GM19438 (cell line): ENCODE measurements at regions not wholly inside any gene's neighbourhood (a gene's known extent, or its start where the extent isn't known, plus 50 kb on each side); places are given as distances from the start of the nearest gene placed in this dataset.
"Not testable (repeated sequence)": the region's sequence is repeated elsewhere in the genome, so short reads cannot be mapped to it uniquely, and the experiment has no call there.

Experiments
- ATAC-seq: cut with Tn5 transposase; IDR thresholded peaks from one replicate; pipeline ENCODE4 v1.9.1; 2021; ENCODE audit warnings: low read depth; ENCODE audit not compliant: unreplicated experiment

DNA sequence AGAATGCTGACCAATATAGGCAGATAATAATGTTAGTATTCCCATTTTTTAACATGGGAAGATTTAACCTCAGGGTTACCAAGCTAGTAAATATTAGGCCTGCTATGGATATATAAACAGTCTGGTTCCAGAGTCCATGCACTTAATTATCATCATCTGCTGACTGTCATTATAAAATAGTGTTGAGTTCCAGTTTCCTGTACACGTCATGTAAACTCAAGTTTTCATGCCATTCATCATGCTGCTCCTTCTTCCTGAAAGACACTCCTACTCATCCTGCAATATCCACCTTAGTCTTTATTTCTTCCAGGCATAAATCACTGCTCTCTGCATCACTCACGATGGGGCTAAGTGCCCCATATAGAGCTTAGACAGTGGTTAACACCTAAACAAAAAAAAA is 420.8 kb upstream of the SPHKAP start:
- no peak for ATAC-seq

DNA sequence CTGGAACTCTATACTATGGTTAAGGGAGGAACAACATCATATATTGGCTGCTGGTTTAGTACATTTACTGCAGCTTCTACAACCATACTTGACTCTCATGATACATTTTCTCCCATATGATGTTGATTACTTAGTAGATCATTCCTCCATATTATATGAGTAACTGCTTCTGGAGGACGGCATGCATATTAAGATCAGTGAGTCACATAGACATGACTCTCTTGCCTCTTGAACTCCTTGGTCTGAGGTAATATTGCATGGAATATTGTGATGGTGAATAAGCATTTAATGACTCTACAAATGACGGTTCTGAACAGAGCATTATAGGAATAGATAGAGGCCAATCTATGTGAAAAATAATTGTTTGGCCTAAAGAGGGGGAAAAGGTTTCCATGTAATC is 418.8 kb upstream of the SPHKAP start:
- no peak for ATAC-seq

DNA sequence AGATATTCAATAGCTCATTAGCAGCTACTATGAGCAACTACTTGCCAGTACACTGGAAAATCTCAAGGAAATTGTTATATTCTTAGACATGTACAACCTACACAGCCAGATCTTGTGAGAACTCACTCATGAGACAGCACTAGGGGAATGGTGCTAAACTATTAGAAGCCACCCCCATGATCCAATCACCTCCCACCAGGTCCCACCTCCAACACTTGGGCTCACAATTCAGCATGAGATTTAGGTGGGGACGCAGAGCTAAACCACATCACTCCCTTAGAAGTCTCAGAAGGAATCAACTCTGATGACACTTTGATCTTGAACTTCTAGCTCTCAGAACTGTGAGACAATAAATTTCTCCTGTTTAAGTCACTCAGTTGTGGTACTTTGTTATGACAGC is 418.3 kb upstream of the SPHKAP start:
- ATAC-seq, result no peak

DNA sequence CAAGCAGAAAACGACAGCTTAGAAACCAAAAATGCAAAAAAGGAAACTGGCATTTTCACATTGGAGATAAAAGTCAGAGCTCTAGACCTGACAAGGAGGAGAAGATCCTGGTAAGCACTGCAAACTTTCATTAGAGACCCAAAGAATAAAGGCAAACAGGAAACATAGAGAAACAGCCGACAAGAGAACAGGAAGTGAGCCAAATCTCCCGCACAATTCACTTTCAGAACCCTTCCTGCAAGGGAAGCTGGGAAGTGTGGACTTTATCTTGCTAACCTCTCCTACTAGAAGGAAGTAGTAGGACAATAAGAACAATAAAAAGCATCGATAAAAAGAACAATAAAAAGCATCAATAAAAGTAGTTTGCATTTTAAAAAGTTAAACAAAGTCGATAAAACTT is 417.8 kb upstream of the SPHKAP start:
- no peak for ATAC-seq

DNA sequence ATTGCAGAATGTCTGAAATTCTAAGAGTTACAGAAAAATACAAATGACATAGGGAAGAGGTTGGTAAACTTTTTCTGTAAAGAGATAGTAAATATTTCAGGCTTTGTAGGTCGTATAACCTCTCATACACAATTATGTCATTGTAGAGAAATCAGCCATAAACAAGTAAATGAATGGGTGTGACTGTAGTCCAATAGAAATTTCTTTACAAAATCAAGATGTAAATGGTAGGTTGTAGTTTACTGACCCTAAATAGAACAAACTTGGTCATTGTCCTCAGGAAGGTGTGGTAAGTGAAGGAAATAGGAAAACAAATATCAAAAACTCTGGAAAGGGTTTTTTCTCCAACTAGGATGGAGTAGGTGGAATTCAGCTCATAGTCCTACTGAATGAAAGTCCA is 415.5 kb upstream of the SPHKAP start:
- ATAC-seq, result no peak

DNA sequence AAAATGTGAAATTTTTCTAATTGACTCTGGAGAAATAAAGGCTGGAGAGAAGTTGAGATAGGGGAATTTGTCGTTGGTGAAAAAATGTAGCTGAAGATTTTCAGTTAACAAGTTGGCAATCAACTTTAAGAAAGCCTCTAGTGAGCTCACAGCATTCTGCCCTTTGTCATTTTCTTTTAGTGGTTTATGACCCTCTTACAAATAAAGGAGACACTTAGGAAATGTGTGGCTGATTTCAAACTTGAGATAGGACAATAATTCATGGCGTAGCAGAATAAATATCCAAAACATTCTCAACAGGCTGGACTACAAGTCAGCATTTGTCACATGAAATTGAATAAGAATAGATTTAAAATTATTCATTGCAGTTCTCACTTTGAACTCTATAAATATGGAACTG is 412.5 kb upstream of the SPHKAP start:
- ATAC-seq, result no peak

DNA sequence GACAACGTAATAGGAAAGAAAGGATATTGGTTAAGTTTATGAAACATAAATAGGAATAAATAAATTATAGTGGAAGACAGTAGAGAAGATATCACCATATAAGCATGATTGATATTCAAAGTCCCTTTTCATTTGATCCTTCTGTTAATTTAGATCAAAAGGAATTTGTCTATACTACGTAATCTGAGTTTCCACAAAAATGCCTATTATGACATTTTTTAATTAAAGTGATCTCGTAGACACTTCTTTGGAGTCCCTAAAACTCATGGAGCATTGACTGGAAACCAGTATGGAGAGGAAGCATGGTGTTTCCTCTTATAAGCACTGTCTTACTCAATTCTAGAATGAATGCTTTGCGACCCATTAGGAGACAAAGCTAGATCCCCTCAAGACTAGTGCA is 411.4 kb upstream of the SPHKAP start:
- no peak for ATAC-seq

DNA sequence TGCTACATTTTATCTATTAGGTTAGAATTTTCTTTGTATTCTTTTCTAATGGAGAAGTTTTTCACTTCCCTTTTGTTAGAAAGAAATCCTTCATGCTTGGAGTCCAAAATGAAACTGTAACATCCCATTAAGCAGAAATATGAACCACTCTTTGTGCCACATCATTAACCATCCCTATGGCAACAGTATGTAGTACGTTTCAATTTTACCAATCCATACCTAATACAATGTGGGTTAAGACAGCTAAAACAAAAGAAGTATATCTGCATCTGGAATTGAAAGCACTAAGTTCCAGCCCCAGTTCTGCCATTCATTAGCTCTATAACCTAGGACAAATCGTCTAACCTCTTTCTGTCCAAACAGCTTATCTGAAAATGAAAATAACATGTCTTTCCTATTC is 409.2 kb upstream of the SPHKAP start:
- ATAC-seq, result peak; percentile 87

DNA sequence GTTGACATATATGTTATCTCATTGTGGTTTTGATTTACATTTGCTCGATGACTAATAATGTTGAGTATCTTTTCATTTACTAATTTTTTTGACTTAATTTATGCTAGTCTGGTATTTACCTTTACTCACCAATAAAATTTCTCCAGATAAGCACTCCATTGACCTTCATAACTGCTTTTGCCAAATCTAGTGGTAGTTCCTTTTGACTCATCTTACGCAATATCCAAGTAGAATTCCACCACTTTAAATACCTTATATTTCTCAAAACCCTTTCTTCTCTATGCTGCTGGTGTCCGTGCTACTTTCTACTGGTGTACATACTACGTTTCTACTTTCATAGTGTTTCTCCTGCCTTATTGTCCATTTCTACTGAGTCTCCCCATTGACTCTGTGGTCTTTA is 407.6 kb upstream of the SPHKAP start:
- ATAC-seq, result no peak

DNA sequence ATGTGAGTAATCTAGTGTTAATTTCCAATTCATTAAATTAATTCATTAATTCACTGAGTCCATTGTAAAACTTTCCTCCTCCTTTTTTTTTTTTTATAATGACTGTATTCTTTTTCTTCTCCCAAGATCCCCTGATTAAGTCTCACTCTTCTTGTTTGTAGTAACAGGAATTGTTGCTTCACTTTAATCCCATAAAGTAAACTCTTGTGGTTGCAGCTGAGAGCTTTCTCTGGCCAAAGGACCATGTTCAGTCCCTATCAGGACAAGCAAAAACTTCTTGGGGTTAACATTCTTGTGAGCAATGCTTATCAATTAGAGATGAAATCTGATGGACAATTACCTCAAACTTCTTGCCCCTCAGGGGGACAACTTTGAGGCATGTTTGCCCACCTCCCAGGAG is 400.2 kb upstream of the SPHKAP start:
- no peak for ATAC-seq

DNA sequence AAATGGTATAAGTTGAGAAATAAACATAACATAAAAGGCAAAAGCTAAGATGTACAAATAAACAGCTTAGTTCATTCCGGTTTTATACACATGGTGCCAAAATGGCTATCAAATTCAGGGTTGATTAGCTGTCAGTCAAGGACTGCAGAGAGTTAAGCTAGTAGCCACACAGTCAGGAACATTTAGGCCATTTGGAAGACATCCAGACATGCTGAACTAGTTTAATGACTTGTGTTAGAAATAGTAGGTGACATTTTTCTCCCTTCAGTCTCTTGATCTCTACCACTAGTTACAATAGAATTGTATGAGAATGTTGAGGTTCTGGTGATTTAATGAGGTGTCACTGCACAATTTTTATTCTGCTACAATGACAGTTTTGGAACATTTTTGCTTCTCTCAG is 394.4 kb upstream of the SPHKAP start:
- ATAC-seq, result no peak

DNA sequence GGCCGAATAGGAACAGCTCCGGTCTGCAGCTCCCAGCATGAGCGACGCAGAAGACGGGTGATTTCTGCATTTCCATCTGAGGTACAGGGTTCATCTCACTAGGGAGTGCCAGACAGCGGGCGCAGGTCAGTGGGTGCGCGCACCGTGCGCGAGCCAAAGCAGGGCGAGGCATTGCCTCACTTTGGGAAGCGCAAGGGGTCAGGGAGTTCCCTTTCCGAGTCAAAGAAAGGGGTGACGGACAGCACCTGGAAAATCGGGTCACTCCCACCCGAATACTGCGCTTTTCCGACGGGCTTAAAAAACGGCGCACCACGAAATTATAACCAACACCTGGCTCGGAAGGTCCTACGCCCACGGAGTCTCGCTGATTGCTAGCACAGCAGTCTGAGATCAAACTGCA is 386.8 kb upstream of the SPHKAP start:
- not testable (repeated sequence) for ATAC-seq

DNA sequence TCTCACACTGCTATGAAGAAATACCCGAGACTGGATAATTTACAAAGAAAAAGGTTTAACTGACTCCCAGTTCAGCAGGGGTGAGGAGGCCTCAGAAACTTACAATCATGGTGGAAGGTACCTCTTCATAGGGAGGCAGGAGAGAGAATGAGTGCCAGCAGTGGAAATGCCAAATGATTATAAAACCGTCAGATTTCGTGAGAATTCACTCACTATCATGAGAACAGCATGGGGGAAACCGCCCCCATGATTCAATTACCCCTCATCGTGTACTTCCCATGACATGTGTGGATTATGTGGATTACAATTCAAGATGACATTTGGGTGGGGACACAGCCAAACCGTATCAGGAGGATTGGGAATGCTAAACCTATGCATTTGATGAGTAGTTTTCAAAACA is 380.3 kb upstream of the SPHKAP start:
- no peak for ATAC-seq

DNA sequence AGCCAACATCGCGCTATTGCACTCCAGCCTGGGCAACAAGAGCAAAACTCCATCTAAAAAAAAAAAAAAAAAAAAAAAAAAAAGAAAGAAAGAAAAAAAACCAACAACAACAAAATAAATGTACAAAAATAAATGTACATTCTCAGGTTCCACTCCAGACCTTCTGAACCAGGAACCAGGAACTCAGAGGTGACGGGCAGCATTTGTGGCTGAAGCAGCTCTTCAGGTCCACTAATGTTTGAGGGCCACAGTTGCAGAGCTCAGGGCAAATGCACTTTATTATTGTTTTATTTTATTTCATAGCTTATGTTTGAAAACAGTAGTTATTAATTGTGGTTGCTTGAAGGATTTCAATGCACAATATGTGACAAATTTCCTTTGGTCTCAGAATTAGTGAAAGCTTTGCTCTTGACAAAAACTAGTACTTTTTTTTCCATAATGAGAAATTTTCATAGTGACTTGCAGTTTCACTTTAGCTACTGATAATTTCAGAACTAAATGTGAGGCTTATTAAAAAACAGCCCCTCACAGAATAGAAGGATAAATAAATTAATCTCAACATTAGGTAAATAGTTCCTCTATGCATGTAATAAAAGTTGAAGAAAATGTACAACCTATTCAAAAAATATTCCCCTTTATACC is 378.4 kb upstream of the SPHKAP start:
- no peak for ATAC-seq

DNA sequence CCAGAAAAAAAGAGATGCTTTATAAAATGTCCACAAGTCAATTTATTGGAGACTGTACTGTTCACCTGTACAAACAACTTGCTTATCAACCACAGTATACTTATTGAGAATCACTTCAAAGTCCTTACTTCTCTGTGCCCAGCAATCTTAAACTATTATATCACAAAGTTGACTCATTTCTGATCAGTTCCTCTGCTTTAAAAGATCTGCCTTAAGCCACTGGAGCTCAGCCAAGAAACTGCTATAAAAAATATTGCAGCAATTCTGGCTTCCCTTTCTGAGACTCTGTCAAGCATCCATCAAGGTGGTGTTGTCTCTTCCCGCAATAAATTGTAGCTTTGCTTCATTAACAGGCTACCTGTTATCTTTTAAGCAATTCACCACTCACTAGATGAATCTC is 375.2 kb upstream of the SPHKAP start:
- ATAC-seq, result no peak

DNA sequence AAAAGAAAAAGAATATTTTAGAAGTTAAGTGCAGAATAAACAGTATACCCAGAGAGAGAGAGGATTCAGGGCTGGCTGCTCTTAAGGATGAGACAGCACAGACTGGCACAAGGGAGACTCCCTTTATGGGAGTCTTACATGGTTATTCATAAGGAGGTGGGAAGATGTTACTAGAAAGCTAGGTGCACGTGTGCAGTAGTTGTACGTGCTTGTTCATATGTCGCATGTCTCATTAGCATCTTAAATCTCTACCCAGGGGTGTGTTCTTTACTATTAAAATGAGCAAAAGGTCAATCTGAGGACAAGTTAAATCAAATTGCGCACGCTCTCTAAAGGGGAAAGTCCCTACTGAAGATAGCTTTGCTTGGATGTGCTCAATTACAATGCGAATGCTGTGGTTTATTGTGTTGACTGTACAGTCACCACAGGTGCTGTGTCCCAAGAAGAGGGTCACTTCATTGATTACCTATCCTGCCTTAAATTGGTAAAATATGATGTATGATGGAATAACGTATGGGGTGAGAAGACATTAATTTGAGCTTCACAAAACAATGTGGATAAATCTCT is 368.0 kb upstream of the SPHKAP start:
- no peak for ATAC-seq

DNA sequence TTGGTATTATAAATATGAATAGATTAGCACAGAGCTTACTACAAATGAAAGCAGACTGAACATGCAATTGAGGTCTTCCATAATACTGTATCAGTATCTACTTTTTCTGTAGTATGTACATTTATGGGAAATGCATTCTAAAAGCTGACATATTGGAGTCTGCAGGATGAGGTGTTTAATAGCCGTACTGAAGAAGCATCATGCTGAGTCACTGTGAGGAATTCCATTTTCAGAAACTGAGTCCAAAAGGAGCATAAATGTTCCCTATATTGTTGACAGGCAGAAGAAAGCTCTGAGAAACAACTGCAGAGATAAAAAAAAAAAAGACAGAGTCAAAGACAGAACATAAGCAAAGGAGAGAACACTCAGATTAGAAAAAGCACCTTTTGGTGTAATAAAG is 366.7 kb upstream of the SPHKAP start:
- ATAC-seq, result no peak

DNA sequence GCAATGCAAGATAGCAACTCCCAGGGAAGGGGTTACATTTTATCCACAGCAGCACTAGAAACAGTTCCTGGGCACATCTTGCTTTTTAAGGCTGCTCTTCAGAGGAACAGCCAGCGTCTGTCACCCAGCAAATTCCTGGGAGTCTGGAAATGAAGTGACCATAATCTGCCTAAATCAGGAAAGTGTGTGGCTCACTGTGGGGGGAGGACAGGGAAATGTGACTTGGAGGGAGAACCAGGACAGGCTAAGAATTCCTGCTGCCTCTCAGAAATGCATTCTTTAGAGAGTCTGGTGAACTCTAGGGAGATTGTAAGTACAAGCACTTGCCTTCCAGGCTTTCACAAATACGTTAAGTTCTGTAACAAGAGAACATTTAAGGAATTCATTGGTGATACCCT is 364.3 kb upstream of the SPHKAP start:
- ATAC-seq, result no peak

DNA sequence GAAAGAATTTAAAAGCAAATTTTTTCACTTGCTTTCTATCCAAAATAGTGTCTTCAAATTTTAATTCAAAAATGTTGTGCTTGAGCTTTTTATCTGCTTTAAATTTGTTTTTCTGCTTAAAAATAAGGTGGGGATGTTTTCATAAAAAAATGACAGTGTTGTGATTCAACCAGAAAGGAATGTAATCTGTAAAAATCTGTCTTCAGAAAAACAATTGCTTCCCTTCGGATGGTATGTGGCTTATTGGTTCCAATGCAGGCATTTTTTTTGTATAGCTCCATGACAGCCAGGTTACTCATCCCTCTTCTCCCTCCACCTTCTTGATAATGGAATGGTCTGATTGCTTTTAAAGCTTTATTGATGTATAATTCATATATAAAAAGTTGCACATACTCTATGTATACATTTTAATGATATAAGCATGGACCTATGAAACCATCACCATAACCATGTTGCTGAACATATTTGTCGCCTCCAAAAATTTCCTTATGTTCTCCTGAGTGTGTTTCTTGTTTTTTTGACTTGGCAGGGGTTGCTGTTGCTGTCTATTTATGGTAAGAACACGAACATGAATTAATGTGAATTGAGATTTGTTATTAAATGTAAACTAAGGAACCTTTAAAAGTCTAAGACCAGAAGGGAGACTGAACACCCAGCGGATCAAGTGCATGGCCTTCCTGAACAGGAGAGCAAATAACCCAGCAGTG is 363.7 kb upstream of the SPHKAP start:
- ATAC-seq, result no peak

DNA sequence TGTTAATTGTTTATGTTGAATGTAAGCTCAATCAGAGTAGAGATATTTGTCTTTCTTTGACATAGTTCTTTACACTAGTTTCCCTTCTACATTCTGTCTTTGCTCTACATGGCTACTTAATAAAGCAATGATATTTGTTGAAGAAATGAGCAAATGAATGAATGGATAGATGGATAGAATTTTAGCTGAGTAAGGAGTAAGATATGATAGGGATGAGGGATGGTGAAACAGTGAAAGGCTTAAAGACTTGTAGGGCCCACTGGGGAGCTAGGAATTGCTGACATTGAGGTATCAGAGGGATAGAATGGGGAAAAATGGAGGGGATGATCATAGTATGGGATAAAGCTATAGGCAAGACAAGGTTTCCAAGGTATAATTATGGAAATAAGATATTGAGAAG is 361.6 kb upstream of the SPHKAP start:
- no peak for ATAC-seq

DNA sequence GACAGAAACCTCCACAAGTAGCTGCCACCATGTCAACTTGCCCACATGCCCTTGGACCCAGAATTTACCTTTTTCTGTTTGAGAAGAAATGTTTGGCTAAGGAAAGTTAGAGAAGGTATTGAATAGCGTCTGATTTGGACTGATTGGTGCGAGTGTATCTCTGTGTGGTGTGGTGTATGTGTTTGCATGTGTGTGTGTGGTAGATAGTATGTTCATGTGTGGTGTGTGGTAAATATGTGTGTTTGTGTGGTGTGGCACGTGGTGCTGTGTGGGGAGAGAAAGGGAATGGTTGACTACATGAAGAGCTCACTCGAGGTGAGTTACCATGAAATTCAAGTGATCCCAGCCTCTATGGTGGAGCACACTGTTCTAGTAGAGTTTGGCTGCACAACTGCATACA is 360.8 kb upstream of the SPHKAP start:
- ATAC-seq, result no peak

DNA sequence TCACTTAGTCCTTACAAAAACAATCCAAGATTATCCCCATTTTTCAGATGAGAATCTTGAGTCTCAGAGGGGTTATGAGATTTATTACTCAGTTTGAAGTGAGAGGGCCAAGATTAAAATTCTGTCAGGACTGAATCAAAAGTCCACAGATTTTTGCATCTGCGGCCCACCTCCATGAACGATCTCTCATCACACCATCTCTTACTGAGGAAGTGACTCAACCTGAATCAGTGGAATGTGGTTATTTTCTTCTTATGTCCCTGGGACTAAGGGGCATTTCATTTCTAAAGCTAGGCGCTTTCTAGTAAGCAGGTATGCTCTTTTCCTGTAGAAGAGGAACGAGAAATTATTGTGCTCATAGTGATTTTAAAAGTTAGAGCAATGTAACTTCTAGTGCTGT is 360.3 kb upstream of the SPHKAP start:
- ATAC-seq, result no peak
